PC-9 (cell line): ENCODE measurements at regions not wholly inside any gene's neighbourhood (a gene's known extent, or its start where the extent isn't known, plus 50 kb on each side); places are given as distances from the start of the nearest gene placed in this dataset.

ENCODE experiments used
- BruUV-seq: library from RNA; stranded (reverse); fragments of 400-500 nt; replicated peaks from 2 replicates; lab custom pipeline; 2021; lab: Mats Ljungman, UMichigan
- CTCF ChIA-PET: fragments of 300-600 bp; sonication (Branson Sonifier 250); formaldehyde crosslinking; loops from one replicate; lab custom pipeline; 2022; ENCODE audit warnings: antibody characterized with exemption; lab: Charles Lee
- POLR2A ChIA-PET: fragments of 300-600 bp; sonication (Branson Sonifier 250); formaldehyde crosslinking; loops from one replicate; lab custom pipeline; 2022; ENCODE audit warnings: antibody characterized with exemption; ENCODE audit not compliant: unreplicated experiment; lab: Charles Lee
- DNase-seq, 2 experiments: peaks; one replicate each; pipeline versions ENCODE4 v3.0.0 to v3.0.0-alpha.2; 2015 to 2022; ENCODE audit warnings: mixed read lengths in 1 of 2
- H2AFZ ChIP-seq: fragments of 200-600 bp; sonication (generic); 2 replicates; pipeline ENCODE4 v1.8.1; 2017; ENCODE audit warnings: antibody characterized with exemption
- H3F3A ChIP-seq: fragments of 200-600 bp; sonication (generic); 2 replicates; pipeline ENCODE4 v1.8.1; 2017; ENCODE audit warnings: antibody characterized with exemption, mild to moderate bottlenecking, low read depth; ENCODE audit not compliant: insufficient read depth
- H3K27ac ChIP-seq: fragments of 200-600 bp; sonication (generic); 2 replicates; pipeline ENCODE4 v1.6.1; 2016; ENCODE audit warnings: mixed run types
- H3K27me3 ChIP-seq: fragments of 200-600 bp; sonication (generic); 2 replicates; pipeline ENCODE4 v1.6.1; 2016; ENCODE audit warnings: low read depth, mixed run types; ENCODE audit not compliant: insufficient read depth
- H3K36me3 ChIP-seq: fragments of 200-600 bp; sonication (generic); 2 replicates; pipeline ENCODE4 v1.6.1; 2016; ENCODE audit warnings: low read depth, mixed run types
- H3K4me1 ChIP-seq: fragments of 200-600 bp; sonication (generic); replicated peaks from 2 replicates; pipeline ENCODE4 v1.6.1; 2016; ENCODE audit warnings: mixed run types; ENCODE audit not compliant: insufficient read depth
- H3K4me2 ChIP-seq: fragments of 200-600 bp; sonication (generic); 2 replicates; pipeline ENCODE4 v1.6.1; 2017; ENCODE audit warnings: mixed run types
- H3K4me3 ChIP-seq: fragments of 200-600 bp; sonication (generic); 2 replicates; pipeline ENCODE4 v1.6.1; 2016; ENCODE audit warnings: mixed run types
- H3K79me2 ChIP-seq: fragments of 200-600 bp; sonication (generic); 2 replicates; pipeline ENCODE4 v1.6.1; 2017; ENCODE audit warnings: low read depth, mixed run types
- H3K9me2 ChIP-seq: fragments of 200-600 bp; sonication (generic); 2 replicates; pipeline ENCODE4 v1.8.1; 2017; ENCODE audit warnings: mild to moderate bottlenecking; ENCODE audit not compliant: insufficient read depth
- H3K9me3 ChIP-seq: fragments of 200-600 bp; sonication (generic); 2 replicates; pipeline ENCODE4 v1.8.1; 2016; ENCODE audit warnings: low read depth; ENCODE audit not compliant: insufficient read depth
- H4K20me1 ChIP-seq: fragments of 200-600 bp; sonication (generic); 2 replicates; pipeline ENCODE4 v1.8.1; 2017; ENCODE audit not compliant: insufficient read depth
- CTCF ChIP-seq: fragments of 200-600 bp; sonication (generic); conservative IDR thresholded peaks from 2 replicates; pipeline ENCODE4 v1.6.1; 2017; ENCODE audit warnings: mixed run types, antibody characterized with exemption, mild to moderate bottlenecking, moderate library complexity
- EZH2 ChIP-seq: fragments of 200-600 bp; sonication (generic); IDR thresholded peaks from 2 replicates; pipeline ENCODE4 v1.8.0; 2017; ENCODE audit warnings: antibody characterized with exemption, low read depth
- intact Hi-C: fragments of 100-400 bp; cut with micrococcal nuclease; formaldehyde crosslinking; loops from one replicate; pipeline ENCODE4 v1.10.0; 2022; ENCODE audit not compliant: unreplicated experiment

- H3F3A ChIP-seq, result peaks cover 9% of the 10 kb centered on the region; the same call in 1 of the 2 replicates
- peak overlapping the region; percentile 66 for H2AFZ ChIP-seq
- no peaks in the 10 kb centered on the region for H3K79me2 ChIP-seq
- no TSS peak for BruUV-seq
- no peaks in the 10 kb centered on the region for H3K36me3 ChIP-seq
- no peak for TF ChIP-seq CTCF
- no peak for TF ChIP-seq EZH2
- peak overlapping the region; percentile 66 for H3K4me2 ChIP-seq
- intact Hi-C loops, result loop anchor here (1.0 kb wide), 2 partner anchors 10 to 42 kb away; no protein-coding TSS in a partner anchor
- no peaks in the 10 kb centered on the region for H3K27me3 ChIP-seq
- peak overlapping the region; percentile 21; the same call in 1 of the 2 replicates for H3K4me3 ChIP-seq
- no peaks in the 10 kb centered on the region for H3K9me2 ChIP-seq
- peaks cover 18% of the 10 kb centered on the region for H3K4me1 ChIP-seq
- peak overlapping the region; percentile 27; the same call in 1 of the 2 replicates for H3K27ac ChIP-seq
- ChIA-PET POLR2A (interaction anchor here (0.7 kb wide), 1 partner anchor 25 kb away, joined by 4 read pairs; no protein-coding TSS in a partner anchor), CTCF (no interaction called here)
- DNase-seq, result peak; percentile 71 to 88
- no peaks in the 10 kb centered on the region for H4K20me1 ChIP-seq
- no peaks in the 10 kb centered on the region for H3K9me3 ChIP-seq
These were observed 270.0 kb upstream of the PEX5L start for GRCh38 chr3:180306691-180307090.

- TF ChIP-seq EZH2, result no peak
- TF ChIP-seq CTCF, result no peak
- ChIA-PET CTCF (no interaction called here), POLR2A (no interaction called here)
- intact Hi-C loops, result no loop called here
- H4K20me1 ChIP-seq, result no peaks in the 10 kb centered on the region
- no peak overlapping the region for H3K4me3 ChIP-seq
- peaks cover 13% of the 10 kb centered on the region for H3K4me1 ChIP-seq
- no peaks in the 10 kb centered on the region for H3K27me3 ChIP-seq
- no peaks in the 10 kb centered on the region for H3K79me2 ChIP-seq
- no peak overlapping the region for H2AFZ ChIP-seq
- H3K4me2 ChIP-seq, result no peak overlapping the region
- peaks cover 9% of the 10 kb centered on the region; the same call in 1 of the 2 replicates for H3F3A ChIP-seq
- H3K27ac ChIP-seq, result no peak overlapping the region
- no peaks in the 10 kb centered on the region for H3K9me3 ChIP-seq
- no peaks in the 10 kb centered on the region for H3K9me2 ChIP-seq
- no peak for DNase-seq
- no peaks in the 10 kb centered on the region for H3K36me3 ChIP-seq
- no TSS peak for BruUV-seq
These were observed 274.5 kb upstream of the PEX5L start for GRCh38 chr3:180311242-180311641.

- CTCF ChIA-PET, result no interaction called here
- H3K4me2 ChIP-seq, result no peak overlapping the region
- H3K4me1 ChIP-seq, result no peaks in the 10 kb centered on the region
- no peak for DNase-seq
- POLR2A ChIA-PET, result no interaction called here
- H4K20me1 ChIP-seq, result no peaks in the 10 kb centered on the region
- no peaks in the 10 kb centered on the region for H3F3A ChIP-seq
- H3K27me3 ChIP-seq, result no peaks in the 10 kb centered on the region
- no peaks in the 10 kb centered on the region for H3K36me3 ChIP-seq
- TF ChIP-seq CTCF, result no peak
- TF ChIP-seq EZH2, result no peak
- H3K79me2 ChIP-seq, result no peaks in the 10 kb centered on the region
- no TSS peak for BruUV-seq
- no peak overlapping the region for H3K4me3 ChIP-seq
- no peak overlapping the region for H3K27ac ChIP-seq
- H3K9me2 ChIP-seq, result no peaks in the 10 kb centered on the region
- H3K9me3 ChIP-seq, result no peaks in the 10 kb centered on the region
- intact Hi-C loops, result no loop called here
- H2AFZ ChIP-seq, result no peak overlapping the region
These were observed 279.6 kb upstream of the PEX5L start for GRCh38 chr3:180316321-180316720.
